ENCODE measurements at regions not wholly inside any gene's neighbourhood (a gene's known extent, or its start where the extent isn't known, plus 50 kb on each side); places are given as distances from the start of the nearest gene placed in this dataset.
"Not testable (repeated sequence)": the region's sequence is repeated elsewhere in the genome, so short reads cannot be mapped to it uniquely, and the experiment has no call there.

DNA sequence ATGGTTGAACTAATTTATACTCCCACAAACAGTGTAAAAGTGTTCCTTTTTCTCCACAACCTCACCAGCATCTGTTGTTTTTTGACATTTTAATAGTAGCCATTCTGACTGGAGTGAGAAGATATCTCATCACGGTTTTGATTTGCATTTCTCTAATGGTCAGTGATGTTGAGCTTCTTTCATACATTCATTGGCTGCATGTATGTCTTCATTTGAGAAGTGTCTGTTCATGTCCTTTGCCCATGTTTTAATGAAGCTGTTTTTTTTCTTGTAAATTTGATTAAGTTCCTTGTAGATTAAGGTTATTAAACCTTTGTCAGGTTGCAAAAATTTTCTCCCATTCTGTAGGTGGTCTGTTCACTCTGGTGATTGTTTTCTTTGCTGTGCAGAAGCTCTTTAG, 281.1 kb downstream of the PTH2R start:
- TF ChIP-seq, protein P1, sequence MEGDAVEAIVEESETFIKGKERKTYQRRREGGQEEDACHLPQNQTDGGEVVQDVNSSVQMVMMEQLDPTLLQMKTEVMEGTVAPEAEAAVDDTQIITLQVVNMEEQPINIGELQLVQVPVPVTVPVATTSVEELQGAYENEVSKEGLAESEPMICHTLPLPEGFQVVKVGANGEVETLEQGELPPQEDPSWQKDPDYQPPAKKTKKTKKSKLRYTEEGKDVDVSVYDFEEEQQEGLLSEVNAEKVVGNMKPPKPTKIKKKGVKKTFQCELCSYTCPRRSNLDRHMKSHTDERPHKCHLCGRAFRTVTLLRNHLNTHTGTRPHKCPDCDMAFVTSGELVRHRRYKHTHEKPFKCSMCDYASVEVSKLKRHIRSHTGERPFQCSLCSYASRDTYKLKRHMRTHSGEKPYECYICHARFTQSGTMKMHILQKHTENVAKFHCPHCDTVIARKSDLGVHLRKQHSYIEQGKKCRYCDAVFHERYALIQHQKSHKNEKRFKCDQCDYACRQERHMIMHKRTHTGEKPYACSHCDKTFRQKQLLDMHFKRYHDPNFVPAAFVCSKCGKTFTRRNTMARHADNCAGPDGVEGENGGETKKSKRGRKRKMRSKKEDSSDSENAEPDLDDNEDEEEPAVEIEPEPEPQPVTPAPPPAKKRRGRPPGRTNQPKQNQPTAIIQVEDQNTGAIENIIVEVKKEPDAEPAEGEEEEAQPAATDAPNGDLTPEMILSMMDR (conservative IDR thresholded peaks at IDR 0.05 in 1 of 2, IDR thresholded peaks at IDR 0.05 in 1 of 2; ENCODE audit: low read depth in 1 of 2, low read length in 2 of 2): not testable (repeated sequence)
- TF ChIP-seq EZH2 (IDR thresholded peaks at IDR 0.05; ENCODE audit: low read length, missing control alignments): not testable (repeated sequence)
